ENCODE measurements at regions not wholly inside any gene's neighbourhood (a gene's known extent, or its start where the extent isn't known, plus 50 kb on each side); places are given as distances from the start of the nearest gene placed in this dataset.

GRCh38 chr10:78165617-78166016, 132.0 kb downstream of the RPS24 start:
- Histone ChIP-seq H3K4me3 (no peak overlapping the region), H3K4me1 (no peaks in the 10 kb centered on the region), H3K9me3 (no peaks in the 10 kb centered on the region), H3K27me3 (no peaks in the 10 kb centered on the region), H3K36me3 (no peaks in the 10 kb centered on the region), H3K27ac (no peak overlapping the region)
- TF ChIP-seq CTCF (IDR thresholded peaks at IDR 0.05), result peak in 2 of 4 donors; percentile 16 to 23
- TF ChIP-seq POLR2A (IDR thresholded peaks at IDR 0.05), result no peak
- ATAC-seq (peak; percentile 63 to 89 (median 87)), DNase-seq (no peak)
- WGBS (ENCODE audit: insufficient coverage, low coverage, low lambda C conversion rate, missing lambda C conversion rate), result 53% methylated on average over 2 of the region's 3 CpGs
- intact Hi-C loops (cut with DNase I), result no loop called here

- Histone ChIP-seq H3K27ac (no peak overlapping the region), H3K27me3 (no peaks in the 10 kb centered on the region), H3K36me3 (no peaks in the 10 kb centered on the region), H3K4me1 (no peaks in the 10 kb centered on the region), H3K4me3 (no peak overlapping the region), H3K9me3 (no peaks in the 10 kb centered on the region)
- intact Hi-C loops (cut with DNase I), result no loop called here
- no CpG with 5 or more reads among the region's 3 CpGs for WGBS (ENCODE audit: insufficient coverage, low coverage, low lambda C conversion rate, missing lambda C conversion rate)
- TF ChIP-seq POLR2A (IDR thresholded peaks at IDR 0.05) (no peak), CTCF (IDR thresholded peaks at IDR 0.05) (no peak)
- ATAC-seq, result no peak
- DNase-seq, result no peak
Observed at GRCh38 chr10:78166261-78166660, 132.6 kb downstream of the RPS24 start.

- 43% methylated on average over 4 of the region's 4 CpGs for WGBS (ENCODE audit: insufficient coverage, low coverage, low lambda C conversion rate, missing lambda C conversion rate)
- no peak for ATAC-seq
- Histone ChIP-seq H3K9me3 (no peaks in the 10 kb centered on the region), H3K36me3 (no peaks in the 10 kb centered on the region), H3K27ac (no peak overlapping the region), H3K4me3 (no peak overlapping the region), H3K27me3 (no peaks in the 10 kb centered on the region), H3K4me1 (no peaks in the 10 kb centered on the region)
- TF ChIP-seq CTCF (IDR thresholded peaks at IDR 0.05), result no peak
- no peak for TF ChIP-seq POLR2A (IDR thresholded peaks at IDR 0.05)
- no peak for DNase-seq
- intact Hi-C loops (cut with DNase I), result no loop called here
Observed at GRCh38 chr10:78169214-78169613, 135.6 kb downstream of the RPS24 start.

- WGBS (ENCODE audit: insufficient coverage, low coverage, low lambda C conversion rate, missing lambda C conversion rate), result 80% methylated on average over 3 of the region's 3 CpGs
- Histone ChIP-seq H3K36me3 (no peaks in the 10 kb centered on the region), H3K27me3 (no peaks in the 10 kb centered on the region), H3K4me1 (peaks cover 0 to 2% (median 0%) of the 10 kb centered on the region in 4 donors), H3K4me3 (no peak overlapping the region), H3K27ac (no peak overlapping the region), H3K9me3 (no peaks in the 10 kb centered on the region)
- DNase-seq, result no peak
- intact Hi-C loops (cut with DNase I), result no loop called here
- no peak for TF ChIP-seq POLR2A (IDR thresholded peaks at IDR 0.05)
- no peak for TF ChIP-seq CTCF (IDR thresholded peaks at IDR 0.05)
- ATAC-seq, result no peak
Observed at GRCh38 chr10:78170026-78170475, 136.4 kb downstream of the RPS24 start.

Measured in right lobe of liver (tissue), 6 donors.